ENCODE measurements at regions not wholly inside any gene's neighbourhood (a gene's known extent, or its start where the extent isn't known, plus 50 kb on each side); places are given as distances from the start of the nearest gene placed in this dataset.

DNA sequence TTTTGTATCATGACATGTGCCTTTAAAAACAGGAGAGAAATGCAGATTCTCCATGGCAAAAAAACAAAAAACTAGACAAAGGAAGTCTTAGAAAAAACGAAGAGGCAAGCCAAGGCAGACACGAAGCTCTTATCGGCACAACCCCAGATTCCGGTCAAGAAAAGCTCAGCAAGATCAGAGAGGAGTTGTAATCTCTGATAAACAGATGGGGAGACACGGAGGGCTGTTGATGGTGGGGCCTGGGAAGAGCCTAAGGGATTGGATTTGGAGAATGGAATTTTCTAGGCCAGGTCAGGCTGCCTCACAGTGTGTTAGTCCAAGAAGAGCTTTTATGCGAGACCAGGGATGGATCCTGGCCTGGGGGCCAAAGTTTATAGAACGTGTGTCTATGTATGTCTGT lies 96.2 kb upstream of the AKT3 start:
- Histone ChIP-seq H3K36me3 (ENCODE audit: control insufficient read depth, insufficient read depth, low read length) (no peaks in the 10 kb centered on the region), H3K27me3 (ENCODE audit: control insufficient read depth, insufficient read depth, low read length) (no peaks in the 10 kb centered on the region), H3K4me3 (ENCODE audit: low read depth, low read length) (no peak overlapping the region)
- ChIA-PET POLR2A (no interaction called here), CTCF (interaction anchor here (0.9 to 1.4 kb wide), 2 partner anchors 13 to 328 kb away, joined by 3 read pairs; no protein-coding TSS in a partner anchor)
- TF ChIP-seq, protein P1, sequence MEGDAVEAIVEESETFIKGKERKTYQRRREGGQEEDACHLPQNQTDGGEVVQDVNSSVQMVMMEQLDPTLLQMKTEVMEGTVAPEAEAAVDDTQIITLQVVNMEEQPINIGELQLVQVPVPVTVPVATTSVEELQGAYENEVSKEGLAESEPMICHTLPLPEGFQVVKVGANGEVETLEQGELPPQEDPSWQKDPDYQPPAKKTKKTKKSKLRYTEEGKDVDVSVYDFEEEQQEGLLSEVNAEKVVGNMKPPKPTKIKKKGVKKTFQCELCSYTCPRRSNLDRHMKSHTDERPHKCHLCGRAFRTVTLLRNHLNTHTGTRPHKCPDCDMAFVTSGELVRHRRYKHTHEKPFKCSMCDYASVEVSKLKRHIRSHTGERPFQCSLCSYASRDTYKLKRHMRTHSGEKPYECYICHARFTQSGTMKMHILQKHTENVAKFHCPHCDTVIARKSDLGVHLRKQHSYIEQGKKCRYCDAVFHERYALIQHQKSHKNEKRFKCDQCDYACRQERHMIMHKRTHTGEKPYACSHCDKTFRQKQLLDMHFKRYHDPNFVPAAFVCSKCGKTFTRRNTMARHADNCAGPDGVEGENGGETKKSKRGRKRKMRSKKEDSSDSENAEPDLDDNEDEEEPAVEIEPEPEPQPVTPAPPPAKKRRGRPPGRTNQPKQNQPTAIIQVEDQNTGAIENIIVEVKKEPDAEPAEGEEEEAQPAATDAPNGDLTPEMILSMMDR (IDR thresholded peaks at IDR 0.05; ENCODE audit: insufficient read depth, low read depth, low read length): no peak
- DNase-seq (ENCODE audit: low read depth): no peak

DNA sequence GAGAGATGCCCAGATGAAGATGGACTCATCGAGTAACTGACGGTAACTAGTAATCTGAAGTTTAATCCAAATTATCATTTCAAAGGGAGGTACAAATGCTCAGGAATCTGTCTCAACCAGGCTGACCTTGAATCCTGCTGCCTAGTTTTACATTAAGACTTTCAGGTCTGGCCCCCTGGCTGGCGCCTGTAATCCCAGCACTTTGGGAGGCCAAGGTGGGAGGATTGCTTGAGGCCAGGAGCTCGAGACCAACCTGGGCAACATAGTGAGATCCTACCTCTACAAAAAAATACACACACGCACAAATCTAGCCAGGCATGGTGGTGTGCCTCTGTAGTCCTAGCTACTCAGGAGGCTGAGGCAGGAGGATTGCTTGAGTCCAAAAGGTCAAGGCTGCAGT lies 95.7 kb upstream of the AKT3 start:
- CTCF ChIA-PET: interaction anchor here (0.9 to 1.4 kb wide), 2 partner anchors 13 to 328 kb away, joined by 3 read pairs; no protein-coding TSS in a partner anchor
- H3K4me3 ChIP-seq (ENCODE audit: low read depth, low read length): no peak overlapping the region
- POLR2A ChIA-PET: no interaction called here
- TF ChIP-seq, protein P1 (IDR thresholded peaks at IDR 0.05; ENCODE audit: insufficient read depth, low read depth, low read length): no peak
- no peaks in the 10 kb centered on the region for H3K36me3 ChIP-seq (ENCODE audit: control insufficient read depth, insufficient read depth, low read length)
- H3K27me3 ChIP-seq (ENCODE audit: control insufficient read depth, insufficient read depth, low read length): no peaks in the 10 kb centered on the region
- DNase-seq (ENCODE audit: low read depth): no peak

DNA sequence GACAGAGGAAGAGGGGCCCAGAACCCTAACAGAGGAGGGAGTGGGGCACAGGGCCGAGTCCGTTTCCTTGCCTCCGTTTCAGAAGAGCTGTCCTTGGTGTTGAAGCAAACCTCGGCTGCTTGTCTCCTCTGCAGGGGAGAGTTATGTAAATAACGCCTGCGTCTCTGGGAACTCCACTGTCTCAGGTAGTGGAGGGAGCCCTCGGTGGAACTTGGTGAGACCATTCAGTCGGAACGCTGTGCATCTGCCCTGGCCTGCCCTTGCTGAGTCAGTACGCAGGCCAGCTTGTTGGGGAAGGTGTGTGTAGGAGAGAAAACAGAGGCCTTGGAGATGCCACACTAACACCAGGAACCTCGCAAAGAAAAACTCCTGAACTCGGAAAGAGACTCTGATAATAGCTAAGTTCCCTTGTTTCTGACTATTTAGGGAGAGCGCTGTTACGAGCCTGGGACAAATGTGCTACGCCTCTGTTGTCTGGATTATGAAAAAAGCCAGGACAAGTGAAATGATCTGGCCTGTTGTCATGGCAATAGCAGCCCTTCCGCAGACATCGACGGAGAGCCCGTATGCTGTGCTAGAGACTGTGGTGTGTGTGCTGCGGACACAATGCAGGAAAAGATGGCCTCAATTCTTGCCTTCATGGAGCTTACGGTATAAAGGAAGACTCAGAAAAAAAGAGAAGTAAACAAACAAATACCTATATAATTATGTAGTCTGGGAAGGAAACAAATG lies 94.6 kb upstream of the AKT3 start:
- DNase-seq (ENCODE audit: low read depth): no peak
- Histone ChIP-seq H3K36me3 (ENCODE audit: control insufficient read depth, insufficient read depth, low read length) (no peaks in the 10 kb centered on the region), H3K27me3 (ENCODE audit: control insufficient read depth, insufficient read depth, low read length) (no peaks in the 10 kb centered on the region), H3K4me3 (ENCODE audit: low read depth, low read length) (no peak overlapping the region)
- ChIA-PET CTCF (no interaction called here), POLR2A (no interaction called here)
- TF ChIP-seq, protein P1 (IDR thresholded peaks at IDR 0.05; ENCODE audit: insufficient read depth, low read depth, low read length): no peak

DNA sequence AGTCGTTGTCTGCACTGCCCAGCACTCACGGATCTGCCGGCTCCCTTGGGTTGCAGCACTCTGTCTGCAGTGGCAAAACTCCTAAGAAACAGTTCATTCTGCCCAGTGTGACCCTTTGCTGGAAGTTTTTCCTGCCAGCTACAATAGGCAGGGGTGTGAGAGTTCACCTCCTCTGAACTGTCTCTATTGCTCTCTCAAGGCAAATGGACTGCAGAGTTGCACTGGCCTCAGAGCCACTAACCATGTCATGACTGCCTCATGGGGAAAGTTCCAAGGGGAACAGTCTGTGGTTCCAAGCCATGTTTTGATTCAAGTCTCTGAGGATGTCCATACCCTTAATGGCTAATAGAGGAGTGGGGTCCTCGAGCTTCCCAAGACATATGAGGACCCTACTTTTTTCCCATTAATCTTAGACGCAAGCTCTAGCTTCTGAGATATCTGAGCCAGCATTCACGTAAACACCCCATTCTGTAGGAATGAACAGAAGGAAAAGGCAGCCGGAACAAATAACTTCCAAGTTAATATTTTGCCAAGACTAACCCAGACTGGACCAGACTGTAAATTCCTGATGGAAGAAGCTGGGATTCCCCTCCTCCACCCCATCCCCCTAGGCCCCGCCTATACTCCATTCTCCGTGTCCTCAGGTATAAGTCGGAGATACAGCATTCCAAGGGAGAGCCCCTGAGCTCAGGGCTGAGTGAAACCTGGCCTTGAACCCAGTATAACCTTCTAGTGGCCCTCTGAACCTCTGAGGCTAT lies 93.8 kb upstream of the AKT3 start:
- Histone ChIP-seq H3K36me3 (ENCODE audit: control insufficient read depth, insufficient read depth, low read length) (no peaks in the 10 kb centered on the region), H3K4me3 (ENCODE audit: low read depth, low read length) (no peak overlapping the region), H3K27me3 (ENCODE audit: control insufficient read depth, insufficient read depth, low read length) (no peaks in the 10 kb centered on the region)
- ChIA-PET POLR2A (no interaction called here), CTCF (no interaction called here)
- TF ChIP-seq, protein P1 (IDR thresholded peaks at IDR 0.05; ENCODE audit: insufficient read depth, low read depth, low read length): no peak
- no peak for DNase-seq (ENCODE audit: low read depth)

Data from BJ (cell line).